Amniotic epithelial cell (primary cell): ENCODE measurements at regions not wholly inside any gene's neighbourhood (a gene's known extent, or its start where the extent isn't known, plus 50 kb on each side); places are given as distances from the start of the nearest gene placed in this dataset.
"Not testable (repeated sequence)": the region's sequence is repeated elsewhere in the genome, so short reads cannot be mapped to it uniquely, and the experiment has no call there.

Experiments
- DNase-seq: peaks from one replicate; pipeline ENCODE4 v3.0.0-alpha.2; 2010; ENCODE audit warnings: low read depth

GRCh38 chr6:75031102-75031501, 174.8 kb downstream of the COL12A1 start:
- not testable (repeated sequence) for DNase-seq

GRCh38 chr6:75029333-75029732, 176.5 kb downstream of the COL12A1 start:
- no peak for DNase-seq

- DNase-seq = no peak
These were observed 180.5 kb downstream of the COL12A1 start for GRCh38 chr6:75025371-75025770.

- DNase-seq = no peak
These were observed 181.0 kb downstream of the COL12A1 start for GRCh38 chr6:75024828-75025227.

GRCh38 chr6:75023634-75024033, 182.2 kb downstream of the COL12A1 start:
- DNase-seq = no peak

- no peak for DNase-seq
These were observed 184.9 kb downstream of the COL12A1 start for GRCh38 chr6:75020971-75021370.

- no peak for DNase-seq
These were observed 185.5 kb downstream of the COL12A1 start for GRCh38 chr6:75020376-75020775.

GRCh38 chr6:75012018-75012417, 193.8 kb downstream of the COL12A1 start:
- DNase-seq = no peak

GRCh38 chr6:75003984-75004383, 201.9 kb downstream of the COL12A1 start:
- not testable (repeated sequence) for DNase-seq

GRCh38 chr6:74997646-74998045, 208.2 kb downstream of the COL12A1 start:
- no peak for DNase-seq

GRCh38 chr6:74993136-74993535, 212.7 kb downstream of the COL12A1 start:
- DNase-seq = no peak

- peak; percentile 55 for DNase-seq
These were observed 214.1 kb downstream of the COL12A1 start for GRCh38 chr6:74991573-74992332.

- no peak for DNase-seq
These were observed 226.6 kb downstream of the COL12A1 start for GRCh38 chr6:74979065-74979766.

GRCh38 chr6:74976701-74977100, 229.2 kb downstream of the COL12A1 start:
- DNase-seq = no peak

- DNase-seq = no peak
These were observed 229.8 kb downstream of the COL12A1 start for GRCh38 chr6:74976026-74976425.

GRCh38 chr6:74973591-74973990, 232.3 kb downstream of the COL12A1 start:
- no peak for DNase-seq

GRCh38 chr6:74971633-74972032, 234.2 kb downstream of the COL12A1 start:
- peak; percentile 51 for DNase-seq

GRCh38 chr6:74969591-74970267, 236.1 kb downstream of the COL12A1 start:
- no peak for DNase-seq

GRCh38 chr6:74967821-74968220, 238.0 kb downstream of the COL12A1 start:
- peak; percentile 20 for DNase-seq

- DNase-seq = no peak
These were observed 239.1 kb downstream of the COL12A1 start for GRCh38 chr6:74966712-74967111.

- no peak for DNase-seq
These were observed 240.9 kb downstream of the COL12A1 start for GRCh38 chr6:74964871-74965441.

GRCh38 chr6:74956559-74957428, 249.1 kb downstream of the COL12A1 start:
- DNase-seq = no peak
